Mammary epithelial cell (primary cell): ENCODE measurements at regions not wholly inside any gene's neighbourhood (a gene's known extent, or its start where the extent isn't known, plus 50 kb on each side); places are given as distances from the start of the nearest gene placed in this dataset.

Experiments used
- CTCF ChIP-seq, 2 donors: IDR thresholded peaks in 1 of 2; conservative IDR thresholded peaks in 1 of 2; 2 replicates each; pipeline ENCODE4 v1.5.1; 2011 to 2012; ENCODE audit warnings: inconsistent platforms in 2 of 2, low read length in 2 of 2, mild to moderate bottlenecking in 2 of 2, control low read depth in 1 of 2, low read depth in 1 of 2; ENCODE audit not compliant: insufficient read depth in 1 of 2; ENCODE audit errors: extremely low read depth in 1 of 2
- EZH2 ChIP-seq: IDR thresholded peaks from 2 replicates; pipeline ENCODE4 v1.6.1; 2012; ENCODE audit warnings: low read length, inconsistent platforms, borderline replicate concordance

GRCh38 chr1:43034195-43034658 is 75.6 kb upstream of the SLC2A1 start:
- TF ChIP-seq EZH2 (no peak), CTCF (conservative IDR thresholded peaks at IDR 0.05 in 1 of 2, IDR thresholded peaks at IDR 0.05 in 1 of 2; ENCODE audit: extremely low read depth in 1 of 2, insufficient read depth in 1 of 2, low read depth in 1 of 2, low read length in 2 of 2) (no peak)
